GM19351 (cell line): ENCODE measurements at regions not wholly inside any gene's neighbourhood (a gene's known extent, or its start where the extent isn't known, plus 50 kb on each side); places are given as distances from the start of the nearest gene placed in this dataset.

ENCODE experiments used
- ATAC-seq: cut with Tn5 transposase; IDR thresholded peaks from one replicate; pipeline ENCODE4 v1.9.1; 2021; ENCODE audit warnings: mild to moderate bottlenecking, moderate library complexity; ENCODE audit not compliant: unreplicated experiment

DNA sequence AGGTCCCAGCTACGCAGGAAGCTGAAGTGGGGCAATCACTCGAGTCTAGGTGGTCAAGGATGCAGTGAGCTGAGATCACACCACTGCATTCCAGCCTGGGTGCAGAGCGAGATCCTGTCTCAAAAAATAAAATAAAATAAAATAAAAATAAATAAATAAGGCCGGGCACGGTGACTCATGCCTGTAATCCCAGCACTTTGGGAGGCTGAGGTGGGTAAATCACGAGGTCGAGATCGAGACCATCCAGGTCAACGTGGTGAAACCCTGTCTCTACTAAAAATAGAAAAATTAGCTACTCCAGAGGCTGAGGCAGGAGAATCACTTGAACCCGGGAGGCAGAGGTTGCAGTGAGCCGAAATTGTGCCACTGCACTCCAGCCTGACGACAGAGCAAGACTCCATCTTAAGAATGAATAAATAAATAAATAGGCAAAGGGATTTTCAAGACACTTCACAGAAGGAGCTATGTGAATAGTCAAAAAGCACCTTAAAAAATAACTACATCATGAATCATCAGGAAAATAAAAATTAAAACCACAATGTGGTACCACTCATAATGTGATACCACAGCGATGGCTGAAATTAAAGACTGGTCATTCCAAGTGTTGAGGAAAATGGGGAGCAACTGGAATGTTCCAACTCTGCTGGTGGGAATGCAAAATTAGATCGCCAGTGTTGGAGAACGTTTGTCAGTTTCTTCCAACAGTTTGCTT, 92.9 kb upstream of the TBX3 start:
- no peak for ATAC-seq

DNA sequence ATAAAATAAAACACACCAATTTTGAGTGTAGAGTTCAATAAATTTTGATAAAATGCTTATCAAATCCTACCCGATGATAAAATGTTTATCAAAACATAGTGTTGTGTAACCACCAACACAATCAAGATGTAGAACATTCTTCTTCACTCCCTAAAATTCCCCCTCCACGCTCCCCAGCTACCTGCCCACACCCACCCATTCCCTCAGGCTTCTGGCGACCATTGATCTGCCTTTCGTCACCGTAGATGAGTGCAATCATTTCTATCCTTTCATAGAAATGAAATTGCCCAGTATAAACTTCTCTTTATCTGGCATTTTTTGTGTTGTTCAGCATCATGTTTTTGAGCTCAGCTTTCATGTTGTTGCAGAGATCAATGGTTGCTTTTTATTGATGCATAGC, 90.7 kb upstream of the TBX3 start:
- no peak for ATAC-seq

DNA sequence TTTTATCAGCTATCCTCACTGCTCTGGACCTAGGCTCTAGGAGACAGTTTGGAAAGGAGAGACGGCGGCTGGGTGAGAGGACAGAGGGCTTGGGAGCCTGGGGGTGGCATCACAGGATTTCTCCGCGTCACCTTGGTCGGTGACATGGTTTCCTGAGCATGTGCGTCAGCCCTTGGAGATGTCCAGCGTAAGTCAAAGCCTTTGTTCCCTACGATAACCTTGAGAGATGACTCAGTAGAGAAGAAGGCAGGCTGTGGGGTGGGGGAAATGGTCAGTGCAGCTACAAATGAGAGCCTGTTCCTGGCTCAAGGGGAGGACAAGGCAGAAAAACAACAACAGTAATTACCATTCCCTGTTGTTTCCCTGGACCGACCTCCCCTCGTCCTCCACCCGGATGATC, 90.2 kb upstream of the TBX3 start:
- ATAC-seq = no peak

DNA sequence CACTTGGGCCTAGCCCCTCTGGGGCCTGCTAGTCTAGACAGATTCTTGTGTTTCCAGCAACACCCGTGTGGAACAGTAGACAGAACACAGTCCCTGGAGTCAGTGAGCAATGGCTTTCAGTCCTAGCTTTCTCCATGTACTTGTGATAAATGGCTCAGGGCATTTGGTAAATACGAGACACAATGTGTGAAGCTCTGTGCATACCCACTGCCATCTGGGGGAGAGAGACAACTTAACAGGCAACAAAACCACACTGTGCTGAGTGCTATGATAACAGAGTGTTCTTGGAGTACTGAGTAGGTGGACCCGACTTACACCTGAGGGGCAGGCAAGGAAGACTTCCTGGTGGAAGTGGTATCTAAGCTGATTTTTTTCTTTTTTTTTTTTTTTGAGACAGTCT, 86.3 kb upstream of the TBX3 start:
- ATAC-seq = no peak

DNA sequence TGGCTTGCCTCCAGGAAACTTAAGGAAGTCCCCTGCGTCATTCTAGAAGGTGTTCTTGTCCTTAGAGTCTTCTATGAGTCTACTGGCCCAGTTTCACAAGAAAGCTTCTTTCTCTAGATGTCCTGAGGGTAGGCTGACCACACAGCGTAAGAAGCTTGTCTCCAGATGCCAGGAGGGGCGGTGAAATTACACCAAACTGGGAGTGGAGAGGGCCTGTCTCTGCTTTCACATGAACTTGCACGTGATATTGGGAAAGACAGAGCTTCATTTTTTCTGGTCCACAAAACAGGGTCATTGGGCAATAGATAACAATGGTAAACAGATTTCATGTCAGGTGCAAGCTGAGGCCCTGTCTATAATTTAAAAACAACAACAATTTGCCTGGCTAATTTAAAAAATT, 85.7 kb upstream of the TBX3 start:
- ATAC-seq = no peak

DNA sequence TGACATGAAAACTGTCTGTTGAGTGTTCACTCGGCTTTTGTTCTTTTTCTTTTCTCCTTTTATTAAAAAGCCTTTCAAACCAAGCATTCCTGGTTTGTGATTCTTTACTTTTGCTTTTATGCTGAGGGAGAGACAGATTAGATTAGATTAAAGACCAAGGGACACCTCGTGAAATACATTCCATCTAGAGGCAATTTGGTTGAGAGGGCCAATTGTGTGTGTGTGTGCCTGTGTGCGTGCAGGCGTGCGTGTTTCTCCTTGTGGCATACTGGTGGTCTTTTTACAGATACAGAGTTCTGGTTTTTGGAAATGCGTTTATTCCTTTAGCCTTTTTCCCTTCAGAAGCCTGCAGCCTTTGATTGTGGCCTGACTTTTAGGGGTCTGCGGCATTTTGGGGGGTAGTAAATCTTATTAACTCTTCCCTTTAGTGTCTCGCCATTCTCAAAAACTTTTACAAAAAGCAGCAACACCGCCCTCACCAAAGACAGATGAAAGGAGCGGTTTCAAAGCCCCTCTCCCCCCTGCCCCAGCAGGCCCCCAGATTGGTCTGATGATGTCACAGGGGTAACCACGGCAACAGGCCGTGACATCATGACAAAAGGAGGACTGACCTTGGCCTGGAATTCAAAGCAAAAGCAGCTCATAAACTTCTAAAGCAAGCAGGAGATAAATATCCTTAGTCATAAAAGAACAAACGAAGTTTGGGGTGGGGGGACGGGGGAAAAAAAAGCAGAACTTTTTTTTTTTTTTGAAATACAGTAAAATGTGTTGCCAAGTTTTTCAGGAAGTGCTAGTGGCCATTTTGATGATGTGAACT, 84.1 kb upstream of the TBX3 start:
- ATAC-seq = no peak

DNA sequence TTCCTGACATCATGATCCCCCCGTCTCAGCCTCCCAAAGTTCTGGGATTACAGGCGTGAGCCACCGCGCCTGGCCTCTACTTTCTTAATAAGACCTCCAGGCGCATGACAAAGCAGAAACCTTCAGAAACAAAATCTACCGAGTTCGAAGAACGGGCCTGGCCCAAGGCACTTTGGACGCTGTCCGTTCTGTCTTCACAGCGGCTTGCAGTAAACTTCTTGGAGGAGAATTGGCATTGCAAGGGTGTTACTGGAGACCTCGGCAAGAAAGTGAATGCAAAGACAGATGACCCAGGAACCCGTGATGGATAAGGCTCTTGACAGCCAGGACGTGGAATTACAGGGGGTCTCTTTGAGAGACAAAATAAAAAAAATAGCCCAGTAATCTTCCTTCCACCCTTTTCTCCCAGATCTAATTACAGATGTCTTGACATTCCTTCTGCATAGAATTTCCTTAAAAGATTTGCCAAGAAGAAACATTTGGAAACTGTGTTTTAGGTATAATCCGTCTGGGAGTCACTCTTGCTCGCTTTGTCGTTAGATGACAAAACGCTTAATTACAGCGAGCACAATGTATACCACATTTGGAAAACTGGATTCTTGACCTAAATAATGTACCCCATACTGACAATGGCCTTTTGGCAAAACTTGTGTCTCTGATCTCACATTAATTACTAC, 83.2 kb upstream of the TBX3 start:
- ATAC-seq = no peak

DNA sequence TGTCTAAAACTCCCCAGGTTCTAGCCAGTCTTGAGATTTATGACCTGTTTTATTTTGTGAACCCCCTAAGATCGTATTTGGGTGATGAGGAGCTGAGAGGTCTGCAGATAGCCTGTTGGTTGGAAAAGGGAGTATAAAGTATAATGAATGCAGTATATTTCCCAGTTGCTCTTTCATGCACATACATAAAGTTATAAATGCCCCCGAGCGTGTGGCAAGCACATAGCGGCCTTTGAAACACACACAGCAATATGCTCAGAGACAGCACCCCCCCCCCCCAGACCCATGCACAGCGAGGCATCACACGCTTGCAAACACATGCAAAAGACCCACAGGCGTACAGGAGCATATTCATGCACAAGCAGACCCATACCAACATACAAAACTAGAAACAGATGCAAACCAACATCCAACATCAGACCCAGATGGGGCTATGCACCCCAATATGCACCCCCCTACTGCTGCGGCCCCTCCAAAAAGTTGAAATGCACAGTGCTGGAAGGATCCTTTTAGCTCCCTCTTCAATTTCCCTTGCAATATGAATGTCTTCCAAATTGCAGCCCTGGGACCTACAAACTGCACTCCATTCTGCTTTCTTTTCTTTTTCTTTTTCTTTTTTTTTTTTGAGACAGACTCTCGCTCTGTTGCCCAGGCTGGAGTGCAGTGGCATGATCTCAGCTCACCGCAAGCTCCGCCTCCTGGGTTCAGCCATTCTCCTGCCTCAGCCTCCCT, 82.2 kb upstream of the TBX3 start:
- ATAC-seq = no peak

DNA sequence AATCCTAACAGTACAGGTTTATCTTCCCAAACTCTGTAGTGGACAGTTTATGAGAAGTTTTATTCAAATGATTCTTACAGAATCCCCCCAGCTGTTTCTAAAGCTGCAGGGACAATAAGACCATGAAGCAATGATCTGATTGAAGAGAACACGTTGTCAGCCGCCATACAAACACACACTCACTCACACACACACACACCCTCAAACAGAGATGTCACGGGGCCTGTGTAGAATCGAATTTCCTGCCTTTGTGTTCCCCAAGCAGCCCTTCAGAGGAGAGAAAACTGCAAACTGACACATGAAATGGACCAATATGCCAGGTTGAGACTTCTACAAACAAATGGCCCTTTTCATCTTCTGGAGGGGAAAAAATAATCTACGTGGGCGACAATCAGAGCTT, 80.5 kb upstream of the TBX3 start:
- ATAC-seq = no peak

DNA sequence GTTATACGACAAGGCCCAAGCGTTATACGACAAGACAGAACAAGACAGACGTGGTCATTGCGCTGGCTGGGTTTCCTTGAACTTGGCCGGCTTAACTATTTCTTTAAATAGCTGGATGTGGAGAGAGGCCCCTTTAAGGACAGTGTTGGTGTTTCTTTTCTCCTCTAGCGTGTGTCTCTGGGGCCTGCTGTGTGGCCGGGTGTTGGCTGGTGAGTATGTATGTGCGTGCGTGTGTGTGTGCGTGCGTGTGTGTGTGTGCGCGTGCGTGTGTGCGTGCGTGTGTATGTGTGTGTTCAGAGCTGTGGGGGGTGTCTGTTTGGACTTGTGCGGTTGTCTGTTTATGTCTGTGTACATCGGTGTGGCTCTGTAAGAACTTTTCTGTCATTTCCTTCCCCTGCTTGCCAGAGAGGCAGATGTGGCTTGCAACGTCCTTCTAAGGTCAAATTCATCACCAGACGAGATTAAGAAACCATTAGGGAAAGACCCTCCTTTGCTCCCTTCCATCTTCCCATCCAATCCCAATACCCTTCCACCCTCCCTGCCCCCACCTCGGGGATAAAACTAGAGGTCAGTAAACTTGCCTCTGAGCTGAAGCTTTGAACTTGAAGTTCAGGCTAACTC, 78.6 kb upstream of the TBX3 start:
- no peak for ATAC-seq

DNA sequence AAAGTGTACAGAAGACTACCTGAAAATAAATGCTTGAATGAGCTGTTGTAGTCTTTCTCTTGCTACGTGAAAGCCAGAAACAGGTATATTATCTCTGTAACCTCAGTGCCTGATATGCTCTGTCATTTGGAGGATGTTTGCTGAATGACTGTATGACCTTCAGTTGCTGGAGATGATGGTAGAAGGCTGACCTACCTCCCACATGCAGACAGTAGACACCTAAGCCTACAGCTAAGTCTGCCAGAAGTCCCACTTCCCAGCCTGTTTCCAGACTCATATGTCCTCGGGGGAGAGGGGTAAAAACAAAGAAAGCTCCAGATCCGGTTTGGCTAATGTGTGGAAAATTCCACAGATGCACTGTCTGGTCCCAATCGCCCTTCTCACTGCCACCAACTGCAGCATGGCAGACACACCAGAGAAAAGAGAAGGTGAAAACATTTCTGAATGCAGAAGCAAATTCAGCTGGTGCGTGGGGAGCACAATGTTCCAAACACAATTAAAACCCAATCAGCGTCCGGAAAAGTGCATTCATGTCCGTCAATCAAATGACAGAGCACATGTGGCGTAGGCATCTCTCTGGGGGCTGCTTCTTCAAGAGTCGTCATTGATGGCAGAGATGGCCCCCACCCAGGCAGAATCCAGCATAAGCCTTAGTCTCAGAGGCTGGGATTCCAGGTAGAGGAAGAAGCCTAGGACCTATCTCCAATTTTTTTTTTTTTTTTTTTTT, 76.3 kb upstream of the TBX3 start:
- ATAC-seq = no peak

DNA sequence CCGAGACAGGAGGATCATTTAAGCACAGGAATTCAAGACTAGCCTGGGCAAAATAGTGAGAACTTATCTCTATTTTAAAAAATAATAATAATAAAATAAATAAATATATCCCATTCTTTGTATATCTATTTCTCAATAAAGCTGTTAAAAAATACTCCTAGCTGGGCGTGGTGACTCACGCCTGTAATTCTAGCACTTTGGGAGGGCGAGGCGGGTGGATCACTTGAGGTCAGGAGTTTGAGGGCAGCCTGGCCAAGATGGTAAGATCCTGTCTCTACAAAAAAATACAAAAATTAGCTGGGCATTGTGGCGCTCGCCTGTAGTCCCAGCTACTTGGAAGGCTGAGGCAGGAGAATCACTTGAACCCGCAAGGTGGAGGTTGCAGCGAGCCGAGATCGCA, 75.7 kb upstream of the TBX3 start:
- no peak for ATAC-seq

DNA sequence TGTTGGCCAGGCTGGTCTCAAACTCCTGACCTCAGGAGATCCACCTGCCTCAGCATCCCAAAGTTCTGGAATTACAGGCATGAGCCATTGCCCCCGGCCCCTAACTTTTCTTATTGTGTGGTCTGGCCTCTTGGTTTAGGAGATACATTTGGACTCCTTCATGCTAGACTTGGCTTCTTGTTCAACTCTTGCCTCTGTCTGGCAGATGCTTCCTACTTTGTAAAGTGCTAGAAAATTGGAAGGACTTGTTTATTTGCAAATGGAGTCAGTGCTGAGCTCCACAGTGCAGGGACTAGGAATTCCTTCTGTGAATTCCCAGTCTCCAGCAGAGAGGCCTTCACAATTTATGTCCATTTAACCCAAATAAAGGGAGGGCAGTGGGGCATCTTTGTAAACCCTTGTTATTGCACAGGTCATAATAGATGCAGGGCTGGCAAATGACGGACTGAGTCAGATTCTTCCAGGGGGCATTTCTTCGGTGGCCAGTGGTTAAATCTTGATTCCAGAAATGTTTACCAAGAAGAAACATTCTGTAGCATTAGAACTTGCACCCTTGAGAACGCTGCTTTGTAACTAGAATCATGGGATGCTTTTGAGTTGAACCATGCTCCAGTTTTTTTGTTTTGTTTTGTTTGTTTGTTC, 73.8 kb upstream of the TBX3 start:
- no peak for ATAC-seq

DNA sequence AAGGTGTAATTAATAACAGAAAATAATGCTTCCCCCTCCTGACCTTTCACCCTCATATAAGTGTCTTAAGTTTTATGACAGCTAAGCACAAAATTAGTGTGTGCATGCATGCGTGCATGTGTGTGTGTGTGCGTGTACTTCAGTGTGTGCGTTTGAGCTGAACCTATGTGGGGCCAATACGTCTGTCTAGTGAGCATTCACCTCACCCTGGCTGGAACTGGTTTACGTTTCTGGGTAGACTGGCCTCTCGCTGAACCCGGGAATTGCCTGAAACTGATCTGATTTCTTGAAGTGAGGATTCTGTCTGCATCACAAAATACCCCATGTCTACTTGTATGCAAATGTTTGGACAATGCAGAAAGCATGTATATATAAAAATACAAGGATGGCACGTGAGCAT, 68.2 kb upstream of the TBX3 start:
- no peak for ATAC-seq

DNA sequence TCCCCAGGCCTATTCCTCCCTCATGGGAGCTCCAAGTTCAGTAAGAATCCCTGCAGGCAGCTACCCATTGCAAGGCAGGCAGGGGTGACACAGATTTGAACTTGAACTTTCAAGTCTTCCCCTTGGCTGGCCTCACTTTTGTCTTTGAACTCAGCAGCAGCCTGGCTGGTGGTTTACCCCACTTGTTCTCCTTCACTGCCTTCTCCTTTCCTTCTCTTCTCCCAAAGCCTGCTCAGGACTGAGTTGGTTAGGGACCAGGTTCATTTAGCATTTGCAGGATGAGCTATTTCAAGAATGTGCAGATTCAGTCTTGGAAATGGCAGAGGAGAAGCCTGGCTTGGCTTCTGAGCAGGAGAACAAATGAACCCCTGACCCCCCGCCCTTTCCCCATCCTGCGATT, 67.7 kb upstream of the TBX3 start:
- no peak for ATAC-seq

DNA sequence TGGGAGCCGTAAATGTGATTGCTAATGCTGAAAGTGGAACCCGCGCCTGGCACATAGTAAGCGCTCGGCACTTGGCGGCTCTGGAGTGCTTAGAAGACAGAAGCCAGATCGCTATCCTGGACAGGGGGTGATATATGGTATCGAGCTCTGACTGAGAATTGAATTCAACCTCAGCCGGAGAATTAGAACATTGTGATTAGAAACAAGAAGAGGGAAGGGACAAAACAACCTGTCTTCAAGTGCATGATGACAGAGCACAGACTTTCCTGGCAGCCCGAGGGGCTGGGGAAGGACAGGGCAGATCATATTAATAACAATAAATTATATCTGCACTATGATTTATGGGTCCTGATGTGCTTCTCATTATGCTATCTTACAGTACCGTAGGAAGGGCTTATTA, 66.9 kb upstream of the TBX3 start:
- no peak for ATAC-seq

DNA sequence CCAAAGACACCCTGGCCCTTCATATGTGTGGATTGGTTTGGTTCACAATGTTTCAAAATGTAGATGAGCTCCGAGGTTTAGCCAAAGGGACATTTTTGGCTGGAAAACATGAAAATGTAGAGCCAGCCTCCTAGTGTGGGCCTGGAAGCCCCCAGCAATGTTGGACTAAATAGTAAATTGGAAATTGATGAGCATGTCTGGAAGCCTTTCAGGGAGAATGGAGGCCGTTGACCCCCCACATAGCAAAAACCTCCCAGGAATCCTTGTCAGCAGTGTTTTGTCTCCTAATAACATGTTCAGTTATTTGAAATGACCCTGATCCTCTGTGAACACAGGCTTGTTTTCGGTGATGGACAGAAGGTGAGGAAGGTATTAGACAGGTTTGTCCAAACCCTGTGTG, 65.1 kb upstream of the TBX3 start:
- ATAC-seq = no peak

DNA sequence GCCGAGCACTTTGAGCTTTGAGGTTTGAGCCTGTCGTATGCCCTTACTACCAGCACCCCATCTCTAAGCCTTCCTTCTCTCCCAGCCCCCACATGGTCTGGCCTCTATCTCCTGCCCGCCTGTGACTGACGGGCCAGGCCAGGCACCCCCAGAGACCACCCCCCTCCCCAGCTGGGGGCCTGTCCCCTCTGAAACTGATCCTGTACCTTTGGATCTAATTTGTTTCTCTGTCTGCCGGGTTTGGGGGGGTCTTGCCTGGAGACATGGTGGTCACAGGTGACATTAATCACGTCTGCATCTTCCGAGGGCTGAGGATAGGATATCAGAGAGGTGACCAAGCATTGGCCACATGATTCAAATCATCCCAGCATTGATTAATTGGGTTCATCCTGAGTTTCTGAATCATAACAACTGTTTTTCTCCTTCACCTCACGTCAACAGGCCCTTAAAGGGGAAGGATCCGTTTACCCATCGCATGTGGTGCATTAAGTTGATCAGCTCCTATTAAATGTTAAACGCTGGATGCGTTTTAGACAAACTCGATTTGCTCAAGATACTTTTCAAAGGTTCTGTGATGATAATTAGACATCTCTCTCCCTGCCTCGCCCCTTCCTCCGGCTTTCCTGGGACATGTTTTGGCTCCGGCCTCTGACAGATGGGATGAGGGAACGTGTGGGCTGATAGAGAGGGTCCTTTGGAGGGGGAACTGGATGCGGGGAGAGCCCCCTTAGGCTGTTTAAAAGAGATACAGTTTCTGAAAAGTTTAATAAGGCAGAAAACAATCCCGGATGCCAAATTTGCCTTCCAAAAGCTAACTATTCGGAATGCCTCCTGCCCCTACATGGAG, 63.3 kb upstream of the TBX3 start:
- no peak for ATAC-seq
